ENCODE measurements at regions not wholly inside any gene's neighbourhood (a gene's known extent, or its start where the extent isn't known, plus 50 kb on each side); places are given as distances from the start of the nearest gene placed in this dataset.

DNA sequence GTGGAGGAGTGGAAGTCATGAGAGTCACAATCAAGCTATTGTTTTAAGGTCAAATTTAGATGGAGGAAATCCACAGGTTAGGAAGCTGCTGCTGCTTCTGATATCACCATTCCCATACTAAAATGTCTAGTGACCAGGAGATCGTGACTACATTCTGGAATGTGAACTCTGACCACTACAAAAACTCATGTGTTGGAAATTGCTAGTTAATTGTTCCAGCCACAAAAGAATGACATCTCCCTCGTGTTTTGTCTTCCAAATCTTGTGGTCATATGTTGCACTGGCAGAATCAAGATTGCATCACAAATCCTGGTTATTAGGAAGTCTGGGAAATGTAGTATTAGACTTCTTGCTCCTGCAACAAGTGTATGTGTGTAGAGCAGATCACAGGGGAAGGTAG lies 441.9 kb downstream of the CD109 start:
- H3K9me3 ChIP-seq (ENCODE audit: control insufficient read depth in 2 of 2, low read length in 2 of 2) = peaks cover 0 to 2% of the 10 kb centered on the region in 2 donors
- no peak overlapping the region for H3K9ac ChIP-seq (ENCODE audit: low read depth in 1 of 2, low read length in 2 of 2)
- no peaks in the 10 kb centered on the region for H3K4me1 ChIP-seq (ENCODE audit: control insufficient read depth in 2 of 2, insufficient read depth in 2 of 2, low read length in 2 of 2)
- no peaks in the 10 kb centered on the region for H3K27me3 ChIP-seq (ENCODE audit: control insufficient read depth in 2 of 2, insufficient read depth in 2 of 2, low read length in 2 of 2)
- no peak overlapping the region for H3K27ac ChIP-seq (ENCODE audit: low read depth in 2 of 2, low read length in 2 of 2)
- H3K4me3 ChIP-seq (ENCODE audit: low read length in 2 of 2) = no peak overlapping the region
- no peaks in the 10 kb centered on the region for H3K36me3 ChIP-seq (ENCODE audit: control insufficient read depth in 2 of 2, insufficient read depth in 2 of 2, low read length in 2 of 2)

DNA sequence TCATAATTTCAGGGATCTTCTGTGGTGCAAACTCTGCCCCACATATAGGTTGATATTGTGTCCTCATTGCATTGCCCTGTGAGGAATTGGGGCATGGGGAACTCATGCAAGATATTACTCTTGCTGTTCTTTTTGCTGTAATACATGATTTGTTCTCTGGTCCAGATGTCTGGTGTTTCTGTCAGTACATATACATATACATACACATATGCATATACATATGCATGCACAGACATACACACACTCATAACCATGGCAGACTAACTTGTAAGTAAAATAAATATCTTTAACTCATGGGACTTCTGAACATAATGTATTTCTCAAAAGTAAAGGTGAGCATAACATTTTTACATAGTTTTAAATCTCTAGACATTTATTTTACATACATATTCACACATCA lies 438.3 kb downstream of the CD109 start:
- H3K27ac ChIP-seq (ENCODE audit: low read depth in 2 of 2, low read length in 2 of 2) = no peak overlapping the region

GRCh38 chr6:74133073-74133472 lies 437.1 kb downstream of the CD109 start:
- Histone ChIP-seq H3K4me1 (ENCODE audit: control insufficient read depth in 2 of 2, insufficient read depth in 2 of 2, low read length in 2 of 2) (no peaks in the 10 kb centered on the region), H3K27ac (ENCODE audit: low read depth in 2 of 2, low read length in 2 of 2) (no peak overlapping the region), H3K9ac (ENCODE audit: low read depth in 1 of 2, low read length in 2 of 2) (no peak overlapping the region), H3K27me3 (ENCODE audit: control insufficient read depth in 2 of 2, insufficient read depth in 2 of 2, low read length in 2 of 2) (no peaks in the 10 kb centered on the region), H3K36me3 (ENCODE audit: control insufficient read depth in 2 of 2, insufficient read depth in 2 of 2, low read length in 2 of 2) (no peaks in the 10 kb centered on the region), H3K4me3 (ENCODE audit: low read length in 2 of 2) (no peak overlapping the region), H3K9me3 (ENCODE audit: control insufficient read depth in 2 of 2, low read length in 2 of 2) (no peaks in the 10 kb centered on the region)

More for the DNA sequence above, 438.3 kb downstream of the CD109 start:
- Histone ChIP-seq H3K4me1 (ENCODE audit: control insufficient read depth in 2 of 2, insufficient read depth in 2 of 2, low read length in 2 of 2) (no peaks in the 10 kb centered on the region), H3K36me3 (ENCODE audit: control insufficient read depth in 2 of 2, insufficient read depth in 2 of 2, low read length in 2 of 2) (no peaks in the 10 kb centered on the region), H3K9ac (ENCODE audit: low read depth in 1 of 2, low read length in 2 of 2) (no peak overlapping the region), H3K27me3 (ENCODE audit: control insufficient read depth in 2 of 2, insufficient read depth in 2 of 2, low read length in 2 of 2) (no peaks in the 10 kb centered on the region), H3K9me3 (ENCODE audit: control insufficient read depth in 2 of 2, low read length in 2 of 2) (no peaks in the 10 kb centered on the region), H3K4me3 (ENCODE audit: low read length in 2 of 2) (no peak overlapping the region)

GRCh38 chr6:74130641-74131040 lies 434.6 kb downstream of the CD109 start:
- H3K27ac ChIP-seq (ENCODE audit: low read depth in 2 of 2, low read length in 2 of 2) = no peak overlapping the region
- H3K4me1 ChIP-seq (ENCODE audit: control insufficient read depth in 2 of 2, insufficient read depth in 2 of 2, low read length in 2 of 2) = no peaks in the 10 kb centered on the region
- no peak overlapping the region for H3K4me3 ChIP-seq (ENCODE audit: low read length in 2 of 2)
- H3K9me3 ChIP-seq (ENCODE audit: control insufficient read depth in 2 of 2, low read length in 2 of 2) = no peaks in the 10 kb centered on the region
- H3K27me3 ChIP-seq (ENCODE audit: control insufficient read depth in 2 of 2, insufficient read depth in 2 of 2, low read length in 2 of 2) = no peaks in the 10 kb centered on the region
- no peak overlapping the region for H3K9ac ChIP-seq (ENCODE audit: low read depth in 1 of 2, low read length in 2 of 2)
- H3K36me3 ChIP-seq (ENCODE audit: control insufficient read depth in 2 of 2, insufficient read depth in 2 of 2, low read length in 2 of 2) = no peaks in the 10 kb centered on the region

- H3K9me3 ChIP-seq (ENCODE audit: control insufficient read depth in 2 of 2, low read length in 2 of 2) = no peaks in the 10 kb centered on the region
- no peak overlapping the region for H3K4me3 ChIP-seq (ENCODE audit: low read length in 2 of 2)
- H3K27me3 ChIP-seq (ENCODE audit: control insufficient read depth in 2 of 2, insufficient read depth in 2 of 2, low read length in 2 of 2) = no peaks in the 10 kb centered on the region
- no peak overlapping the region for H3K9ac ChIP-seq (ENCODE audit: low read depth in 1 of 2, low read length in 2 of 2)
- no peaks in the 10 kb centered on the region for H3K36me3 ChIP-seq (ENCODE audit: control insufficient read depth in 2 of 2, insufficient read depth in 2 of 2, low read length in 2 of 2)
- H3K27ac ChIP-seq (ENCODE audit: low read depth in 2 of 2, low read length in 2 of 2) = no peak overlapping the region
- H3K4me1 ChIP-seq (ENCODE audit: control insufficient read depth in 2 of 2, insufficient read depth in 2 of 2, low read length in 2 of 2) = no peaks in the 10 kb centered on the region
These were observed 432.5 kb downstream of the CD109 start for GRCh38 chr6:74128536-74128935.

GRCh38 chr6:74117113-74117512 lies 421.1 kb downstream of the CD109 start:
- no peak overlapping the region for H3K4me3 ChIP-seq (ENCODE audit: low read length in 2 of 2)
- H3K4me1 ChIP-seq (ENCODE audit: control insufficient read depth in 2 of 2, insufficient read depth in 2 of 2, low read length in 2 of 2) = no peaks in the 10 kb centered on the region
- H3K27ac ChIP-seq (ENCODE audit: low read depth in 2 of 2, low read length in 2 of 2) = no peak overlapping the region
- H3K9ac ChIP-seq (ENCODE audit: low read depth in 1 of 2, low read length in 2 of 2) = no peak overlapping the region
- no peaks in the 10 kb centered on the region for H3K36me3 ChIP-seq (ENCODE audit: control insufficient read depth in 2 of 2, insufficient read depth in 2 of 2, low read length in 2 of 2)
- no peaks in the 10 kb centered on the region for H3K27me3 ChIP-seq (ENCODE audit: control insufficient read depth in 2 of 2, insufficient read depth in 2 of 2, low read length in 2 of 2)
- H3K9me3 ChIP-seq (ENCODE audit: control insufficient read depth in 2 of 2, low read length in 2 of 2) = no peaks in the 10 kb centered on the region

DNA sequence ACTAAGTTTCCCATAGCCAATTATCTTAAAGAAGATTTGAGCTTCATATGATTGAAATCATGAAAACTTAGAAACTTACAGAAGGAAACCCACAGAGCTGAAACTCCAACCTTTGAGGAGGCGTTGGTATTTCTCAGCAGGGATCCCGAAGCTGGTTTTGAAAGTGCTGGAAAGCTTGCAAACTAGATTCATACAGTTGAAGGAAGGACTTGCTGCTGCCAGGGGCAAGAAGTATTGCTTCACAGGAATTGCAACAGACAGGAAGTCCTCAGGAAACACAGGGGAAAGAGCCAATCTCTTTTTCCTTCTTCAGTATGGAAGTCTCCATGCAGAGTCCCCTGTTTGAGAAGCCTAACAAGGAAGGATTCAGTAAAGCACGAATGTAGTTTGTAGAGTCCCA lies 419.7 kb downstream of the CD109 start:
- Histone ChIP-seq H3K9me3 (ENCODE audit: control insufficient read depth in 2 of 2, low read length in 2 of 2) (no peaks in the 10 kb centered on the region), H3K4me3 (ENCODE audit: low read length in 2 of 2) (no peak overlapping the region), H3K4me1 (ENCODE audit: control insufficient read depth in 2 of 2, insufficient read depth in 2 of 2, low read length in 2 of 2) (no peaks in the 10 kb centered on the region), H3K9ac (ENCODE audit: low read depth in 1 of 2, low read length in 2 of 2) (no peak overlapping the region), H3K27me3 (ENCODE audit: control insufficient read depth in 2 of 2, insufficient read depth in 2 of 2, low read length in 2 of 2) (no peaks in the 10 kb centered on the region), H3K27ac (ENCODE audit: low read depth in 2 of 2, low read length in 2 of 2) (no peak overlapping the region), H3K36me3 (ENCODE audit: control insufficient read depth in 2 of 2, insufficient read depth in 2 of 2, low read length in 2 of 2) (no peaks in the 10 kb centered on the region)

- Histone ChIP-seq H3K9ac (ENCODE audit: low read depth in 1 of 2, low read length in 2 of 2) (no peak overlapping the region), H3K4me3 (ENCODE audit: low read length in 2 of 2) (no peak overlapping the region), H3K27me3 (ENCODE audit: control insufficient read depth in 2 of 2, insufficient read depth in 2 of 2, low read length in 2 of 2) (no peaks in the 10 kb centered on the region), H3K4me1 (ENCODE audit: control insufficient read depth in 2 of 2, insufficient read depth in 2 of 2, low read length in 2 of 2) (no peaks in the 10 kb centered on the region), H3K9me3 (ENCODE audit: control insufficient read depth in 2 of 2, low read length in 2 of 2) (no peaks in the 10 kb centered on the region), H3K27ac (ENCODE audit: low read depth in 2 of 2, low read length in 2 of 2) (no peak overlapping the region), H3K36me3 (ENCODE audit: control insufficient read depth in 2 of 2, insufficient read depth in 2 of 2, low read length in 2 of 2) (no peaks in the 10 kb centered on the region)
These were observed 418.4 kb downstream of the CD109 start for GRCh38 chr6:74114428-74114827.

DNA sequence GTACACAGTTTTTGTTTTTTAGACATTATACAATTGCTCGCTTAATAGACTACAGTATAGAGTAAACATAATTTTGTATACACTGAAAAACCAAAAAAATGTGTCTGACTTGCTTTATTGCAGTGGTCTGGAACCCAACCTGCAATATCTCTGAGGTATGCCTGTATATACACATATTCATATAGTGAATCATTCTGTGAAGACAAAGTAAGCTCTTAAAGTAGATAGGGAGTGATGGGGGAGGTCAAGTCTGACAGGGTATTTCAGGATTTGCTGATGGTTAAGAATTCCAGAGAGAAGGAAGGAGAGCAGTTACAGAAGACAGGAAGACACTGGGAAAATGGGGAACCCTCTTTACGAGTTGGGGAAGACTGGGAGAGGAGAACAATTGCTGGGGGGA lies 417.9 kb downstream of the CD109 start:
- Histone ChIP-seq H3K36me3 (ENCODE audit: control insufficient read depth in 2 of 2, insufficient read depth in 2 of 2, low read length in 2 of 2) (no peaks in the 10 kb centered on the region), H3K9me3 (ENCODE audit: control insufficient read depth in 2 of 2, low read length in 2 of 2) (no peaks in the 10 kb centered on the region), H3K9ac (ENCODE audit: low read depth in 1 of 2, low read length in 2 of 2) (no peak overlapping the region), H3K4me3 (ENCODE audit: low read length in 2 of 2) (no peak overlapping the region), H3K27ac (ENCODE audit: low read depth in 2 of 2, low read length in 2 of 2) (no peak overlapping the region), H3K4me1 (ENCODE audit: control insufficient read depth in 2 of 2, insufficient read depth in 2 of 2, low read length in 2 of 2) (no peaks in the 10 kb centered on the region), H3K27me3 (ENCODE audit: control insufficient read depth in 2 of 2, insufficient read depth in 2 of 2, low read length in 2 of 2) (no peaks in the 10 kb centered on the region)

DNA sequence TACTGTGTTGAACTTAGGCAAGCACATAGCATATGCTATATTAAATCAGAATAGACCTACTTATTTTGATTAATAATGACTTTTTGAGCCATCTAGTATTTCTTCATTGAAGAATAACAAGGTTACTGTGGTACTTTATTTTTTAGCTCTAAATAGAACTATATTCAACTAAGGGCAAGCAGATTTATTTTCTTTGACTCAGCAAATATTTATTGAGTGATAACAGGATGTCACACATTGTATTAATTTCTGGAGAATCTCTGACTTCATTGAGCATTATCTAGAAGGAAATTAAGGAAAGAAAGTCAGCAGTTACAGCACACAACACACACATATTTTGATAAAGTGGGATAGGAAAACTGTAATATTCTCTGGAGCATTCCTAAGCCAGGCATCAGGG lies 407.4 kb downstream of the CD109 start:
- H3K9me3 ChIP-seq (ENCODE audit: control insufficient read depth in 2 of 2, low read length in 2 of 2) = no peaks in the 10 kb centered on the region
- H3K27me3 ChIP-seq (ENCODE audit: control insufficient read depth in 2 of 2, insufficient read depth in 2 of 2, low read length in 2 of 2) = no peaks in the 10 kb centered on the region
- no peak overlapping the region for H3K9ac ChIP-seq (ENCODE audit: low read depth in 1 of 2, low read length in 2 of 2)
- no peak overlapping the region for H3K27ac ChIP-seq (ENCODE audit: low read depth in 2 of 2, low read length in 2 of 2)
- H3K4me1 ChIP-seq (ENCODE audit: control insufficient read depth in 2 of 2, insufficient read depth in 2 of 2, low read length in 2 of 2) = no peaks in the 10 kb centered on the region
- no peaks in the 10 kb centered on the region for H3K36me3 ChIP-seq (ENCODE audit: control insufficient read depth in 2 of 2, insufficient read depth in 2 of 2, low read length in 2 of 2)
- no peak overlapping the region for H3K4me3 ChIP-seq (ENCODE audit: low read length in 2 of 2)

DNA sequence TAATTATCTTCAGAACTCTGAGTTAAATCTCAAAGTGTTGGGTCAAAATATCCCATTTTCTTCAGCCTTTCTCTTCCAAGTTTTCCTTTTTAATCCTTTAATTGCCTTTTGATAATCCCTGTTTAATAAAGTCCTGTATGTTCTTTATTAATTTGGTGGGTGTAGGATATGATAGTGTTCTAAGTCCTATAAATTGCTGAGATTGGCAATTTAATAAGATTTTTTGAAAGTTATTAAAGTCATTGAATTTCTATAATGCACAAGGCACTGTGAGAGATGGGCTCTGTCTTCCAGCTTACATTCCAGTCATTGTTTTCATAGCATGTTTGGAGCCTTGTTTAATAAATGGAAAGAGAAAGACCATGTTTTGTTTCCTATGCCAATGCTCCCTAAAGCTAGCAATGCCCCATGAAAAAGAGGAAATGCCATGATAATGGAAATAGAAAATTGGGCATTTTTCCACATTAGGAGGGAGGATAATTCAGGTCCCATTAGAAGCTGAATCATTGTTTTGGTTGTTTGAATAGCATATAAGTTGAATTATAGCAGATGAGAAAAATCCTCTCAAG lies 404.8 kb downstream of the CD109 start:
- H3K9ac ChIP-seq (ENCODE audit: low read depth in 1 of 2, low read length in 2 of 2) = no peak overlapping the region
- H3K27me3 ChIP-seq (ENCODE audit: control insufficient read depth in 2 of 2, insufficient read depth in 2 of 2, low read length in 2 of 2) = no peaks in the 10 kb centered on the region
- no peaks in the 10 kb centered on the region for H3K9me3 ChIP-seq (ENCODE audit: control insufficient read depth in 2 of 2, low read length in 2 of 2)
- no peaks in the 10 kb centered on the region for H3K4me1 ChIP-seq (ENCODE audit: control insufficient read depth in 2 of 2, insufficient read depth in 2 of 2, low read length in 2 of 2)
- H3K4me3 ChIP-seq (ENCODE audit: low read length in 2 of 2) = no peak overlapping the region
- no peak overlapping the region for H3K27ac ChIP-seq (ENCODE audit: low read depth in 2 of 2, low read length in 2 of 2)
- H3K36me3 ChIP-seq (ENCODE audit: control insufficient read depth in 2 of 2, insufficient read depth in 2 of 2, low read length in 2 of 2) = no peaks in the 10 kb centered on the region
